ENCODE measurements at regions not wholly inside any gene's neighbourhood (a gene's known extent, or its start where the extent isn't known, plus 50 kb on each side); places are given as distances from the start of the nearest gene placed in this dataset.

DNA sequence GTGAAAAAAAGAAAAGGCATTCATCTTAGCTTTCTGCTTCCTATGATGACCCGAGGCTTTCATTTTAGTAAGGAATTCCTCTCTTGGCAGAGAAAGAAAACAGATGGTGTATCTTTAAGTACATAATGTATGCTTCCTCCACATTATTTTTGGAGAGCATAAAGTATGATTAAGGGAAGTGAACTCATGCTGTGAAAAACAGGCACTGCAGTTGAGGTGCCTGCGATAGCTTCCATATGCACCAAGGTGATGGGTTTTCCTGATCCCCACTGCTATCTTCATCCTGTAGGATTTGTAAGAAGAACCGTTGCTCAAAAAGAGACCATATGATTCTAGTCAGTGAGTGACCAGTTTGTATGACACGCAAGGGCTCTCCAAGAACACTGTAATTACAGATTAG lies 411.5 kb upstream of the MCTP2 start:
- no peak for TF ChIP-seq POLR2A (IDR thresholded peaks at IDR 0.05)
- TF ChIP-seq, protein P1, sequence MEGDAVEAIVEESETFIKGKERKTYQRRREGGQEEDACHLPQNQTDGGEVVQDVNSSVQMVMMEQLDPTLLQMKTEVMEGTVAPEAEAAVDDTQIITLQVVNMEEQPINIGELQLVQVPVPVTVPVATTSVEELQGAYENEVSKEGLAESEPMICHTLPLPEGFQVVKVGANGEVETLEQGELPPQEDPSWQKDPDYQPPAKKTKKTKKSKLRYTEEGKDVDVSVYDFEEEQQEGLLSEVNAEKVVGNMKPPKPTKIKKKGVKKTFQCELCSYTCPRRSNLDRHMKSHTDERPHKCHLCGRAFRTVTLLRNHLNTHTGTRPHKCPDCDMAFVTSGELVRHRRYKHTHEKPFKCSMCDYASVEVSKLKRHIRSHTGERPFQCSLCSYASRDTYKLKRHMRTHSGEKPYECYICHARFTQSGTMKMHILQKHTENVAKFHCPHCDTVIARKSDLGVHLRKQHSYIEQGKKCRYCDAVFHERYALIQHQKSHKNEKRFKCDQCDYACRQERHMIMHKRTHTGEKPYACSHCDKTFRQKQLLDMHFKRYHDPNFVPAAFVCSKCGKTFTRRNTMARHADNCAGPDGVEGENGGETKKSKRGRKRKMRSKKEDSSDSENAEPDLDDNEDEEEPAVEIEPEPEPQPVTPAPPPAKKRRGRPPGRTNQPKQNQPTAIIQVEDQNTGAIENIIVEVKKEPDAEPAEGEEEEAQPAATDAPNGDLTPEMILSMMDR (IDR thresholded peaks at IDR 0.05 in 4 of 5, conservative IDR thresholded peaks at IDR 0.05 in 1 of 5): no peak

Data from gastrocnemius medialis (tissue), 4 donors.